ENCODE measurements at regions not wholly inside any gene's neighbourhood (a gene's known extent, or its start where the extent isn't known, plus 50 kb on each side); places are given as distances from the start of the nearest gene placed in this dataset.
A peak's percentile ranks its signal among the peaks of the same experiment; 100 is the strongest.

DNA sequence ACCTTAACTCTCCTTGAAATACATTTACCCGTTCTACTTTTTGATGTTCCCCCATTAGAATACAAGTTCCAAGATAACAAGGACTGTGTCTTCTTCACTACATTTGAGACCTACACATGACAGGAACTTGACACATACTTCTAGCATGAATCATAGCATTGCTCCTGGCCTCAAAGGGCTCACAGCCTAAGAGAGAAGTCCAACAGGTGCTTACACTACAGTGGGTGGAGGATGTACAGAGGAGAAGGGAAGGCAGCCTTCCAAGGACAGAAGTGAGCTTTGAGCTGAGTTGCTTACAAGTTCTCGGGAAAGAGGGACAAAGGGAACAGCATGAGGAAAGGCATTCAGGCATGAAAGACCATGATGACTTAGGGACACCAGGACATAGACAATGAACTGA, 56.9 kb upstream of the MSX2 start:
- Histone ChIP-seq H2AK5ac (ENCODE audit: low read depth, low read length) (no peak overlapping the region), H3K9ac (replicated peaks in 1 of 4; ENCODE audit: extremely low read depth in 1 of 4, low read depth in 3 of 4, low read length in 3 of 4) (no peak overlapping the region; a peak in 1 of 7 replicates), H2BK120ac (replicated peaks; ENCODE audit: low read depth, low read length) (no peak overlapping the region), H2BK12ac (ENCODE audit: low read depth, low read length) (no peak overlapping the region), H4K8ac (ENCODE audit: extremely low read depth, insufficient read depth, low read length) (no peak overlapping the region), H3K79me1 (ENCODE audit: low read depth, low read length) (no peaks in the 10 kb centered on the region), H4K20me1 (replicated peaks in 1 of 2; ENCODE audit: control insufficient read depth in 1 of 2, insufficient read depth in 2 of 2, low read length in 2 of 2) (no peaks in the 10 kb centered on the region), H2BK20ac (ENCODE audit: low read length) (0 out of 2 replicates have a peak overlapping the region, but pooled peaks have one; percentile 53), H3K36me3 (ENCODE audit: control insufficient read depth in 2 of 4, insufficient read depth in 4 of 4, low read length in 3 of 4) (no peaks in the 10 kb centered on the region), H3K79me2 (ENCODE audit: control insufficient read depth in 1 of 2, insufficient read depth in 2 of 2, low read length in 2 of 2) (no peaks in the 10 kb centered on the region), H2AFZ (ENCODE audit: low read length) (no peak overlapping the region), H3K4ac (replicated peaks; ENCODE audit: insufficient read length, low read depth, low read length) (no peak overlapping the region), H4K91ac (replicated peaks; ENCODE audit: insufficient read length, low read length) (no peak overlapping the region), H3K4me3 (ENCODE audit: extremely low read depth in 1 of 4, insufficient read depth in 2 of 4, low read depth in 3 of 4, low read length in 4 of 4) (no peak overlapping the region), H3K4me1 (replicated peaks in 1 of 4; ENCODE audit: control insufficient read depth in 3 of 4, insufficient read depth in 4 of 4, low read length in 3 of 4) (peaks cover 2 to 5% (median 4%) of the 10 kb centered on the region in 4 experiments; a peak in 4 of 7 replicates), H4K5ac (ENCODE audit: insufficient read length, low read depth, low read length) (no peak overlapping the region), H3K56ac (replicated peaks; ENCODE audit: insufficient read length, low read depth, low read length) (no peak overlapping the region), H3K27me3 (replicated peaks in 1 of 4; ENCODE audit: control insufficient read depth in 3 of 4, extremely low read depth in 1 of 4, insufficient read depth in 3 of 4, low read length in 3 of 4) (no peaks in the 10 kb centered on the region), H3K27ac (ENCODE audit: low read depth, low read length) (no peak overlapping the region), H2BK15ac (ENCODE audit: low read length) (no peak overlapping the region), H3K9me3 (ENCODE audit: insufficient read depth in 2 of 2, low read depth in 1 of 2, low read length in 1 of 2) (0 out of 4 replicates have a peak, but pooled peaks cover 0 to 5% of the 10 kb centered on the region in 2 experiments), H3K23ac (ENCODE audit: insufficient read length) (no peak overlapping the region), H3K18ac (ENCODE audit: extremely low read depth, low read length) (no peak overlapping the region), H3K23me2 (ENCODE audit: low read depth, low read length) (no peaks in the 10 kb centered on the region), H2BK5ac (ENCODE audit: low read depth, low read length) (no peak overlapping the region), H3K4me2 (ENCODE audit: insufficient read depth in 1 of 2, low read depth in 2 of 2, low read length in 2 of 2) (no peak overlapping the region), H3K14ac (ENCODE audit: insufficient read length) (no peak overlapping the region)
- DNase-seq (ENCODE audit: low read depth in 1 of 2, low spot score in 2 of 2) (no peak), FAIRE-seq (no peak)
- ChIA-PET POLR2A (ENCODE audit: partially characterized antibody) (no interaction called here), CTCF (ENCODE audit: partially characterized antibody) (no interaction called here)
- WGBS, 2 experiments (ENCODE audit: extremely low coverage in 1 of 2, insufficient coverage in 1 of 2, insufficient read length in 1 of 2, insufficient replicate concordance in 2 of 2, low coverage in 1 of 2, low lambda C conversion rate in 2 of 2, missing lambda C conversion rate in 1 of 2) = 87% methylated on average over 2 of the region's 2 CpGs; no CpG with 5 or more reads in 1 of the 2 experiments
- TF ChIP-seq CREB1 (IDR thresholded peaks at IDR 0.05) (no peak), TCF12 (IDR thresholded peaks at IDR 0.05; ENCODE audit: low read depth, low read length) (no peak)
